ENCODE measurements at regions not wholly inside any gene's neighbourhood (a gene's known extent, or its start where the extent isn't known, plus 50 kb on each side); places are given as distances from the start of the nearest gene placed in this dataset.

DNA sequence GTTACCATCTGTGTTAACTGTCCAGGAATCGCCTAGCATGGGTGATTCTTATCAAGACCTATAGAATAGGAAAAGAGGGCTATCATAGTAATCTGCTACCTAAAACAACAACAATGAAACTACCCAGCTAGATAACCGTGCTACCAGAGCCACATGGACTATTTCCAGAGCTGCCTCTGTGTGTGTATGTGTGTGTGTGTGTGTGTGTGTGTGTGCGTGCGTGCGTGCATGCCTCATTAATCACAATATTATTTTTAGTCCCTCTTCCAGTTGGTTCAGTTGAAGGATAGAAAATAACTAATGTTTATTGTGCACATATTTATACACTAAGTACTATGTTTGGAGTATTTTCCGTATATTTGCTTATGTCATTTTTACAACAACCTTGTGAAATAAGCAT, 201.1 kb downstream of the SP3 start:
- TF ChIP-seq, protein P1, sequence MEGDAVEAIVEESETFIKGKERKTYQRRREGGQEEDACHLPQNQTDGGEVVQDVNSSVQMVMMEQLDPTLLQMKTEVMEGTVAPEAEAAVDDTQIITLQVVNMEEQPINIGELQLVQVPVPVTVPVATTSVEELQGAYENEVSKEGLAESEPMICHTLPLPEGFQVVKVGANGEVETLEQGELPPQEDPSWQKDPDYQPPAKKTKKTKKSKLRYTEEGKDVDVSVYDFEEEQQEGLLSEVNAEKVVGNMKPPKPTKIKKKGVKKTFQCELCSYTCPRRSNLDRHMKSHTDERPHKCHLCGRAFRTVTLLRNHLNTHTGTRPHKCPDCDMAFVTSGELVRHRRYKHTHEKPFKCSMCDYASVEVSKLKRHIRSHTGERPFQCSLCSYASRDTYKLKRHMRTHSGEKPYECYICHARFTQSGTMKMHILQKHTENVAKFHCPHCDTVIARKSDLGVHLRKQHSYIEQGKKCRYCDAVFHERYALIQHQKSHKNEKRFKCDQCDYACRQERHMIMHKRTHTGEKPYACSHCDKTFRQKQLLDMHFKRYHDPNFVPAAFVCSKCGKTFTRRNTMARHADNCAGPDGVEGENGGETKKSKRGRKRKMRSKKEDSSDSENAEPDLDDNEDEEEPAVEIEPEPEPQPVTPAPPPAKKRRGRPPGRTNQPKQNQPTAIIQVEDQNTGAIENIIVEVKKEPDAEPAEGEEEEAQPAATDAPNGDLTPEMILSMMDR (IDR thresholded peaks at IDR 0.05) = no peak
- TF ChIP-seq POLR2A (IDR thresholded peaks at IDR 0.05) = no peak
